Suprapubic skin (tissue), 3 donors: ENCODE measurements at regions not wholly inside any gene's neighbourhood (a gene's known extent, or its start where the extent isn't known, plus 50 kb on each side); places are given as distances from the start of the nearest gene placed in this dataset.

ENCODE experiments used
- CTCF ChIP-seq, 2 donors: fragments of 200-600 bp in 1 of 2; fragments of 450-650 bp in 1 of 2; sonication (generic) in 1 of 2; IDR thresholded peaks; one replicate each; pipeline ENCODE4 v1.5.1; 2016 to 2019; ENCODE audit warnings: antibody characterized with exemption in 2 of 2, mild to moderate bottlenecking in 1 of 2, moderate library complexity in 1 of 2
- EP300 ChIP-seq: sonication (generic); formaldehyde crosslinking; IDR thresholded peaks from one replicate; pipeline ENCODE4 v1.6.1; 2017; ENCODE audit warnings: antibody characterized with exemption
- POLR2A ChIP-seq, 2 donors: fragments of 450-650 bp; IDR thresholded peaks; one replicate each; pipeline ENCODE4 v1.6.1; 2017; ENCODE audit warnings: antibody characterized with exemption in 2 of 2, mild to moderate bottlenecking in 2 of 2, moderate library complexity in 2 of 2

GRCh38 chr20:22941550-22941949 is 93.6 kb upstream of the SSTR4 start:
- TF ChIP-seq CTCF (IDR thresholded peaks at IDR 0.05) (no peak), EP300 (no peak), POLR2A (IDR thresholded peaks at IDR 0.05) (no peak)
